HT1080 (cell line): ENCODE measurements at regions not wholly inside any gene's neighbourhood (a gene's known extent, or its start where the extent isn't known, plus 50 kb on each side); places are given as distances from the start of the nearest gene placed in this dataset.
"Not testable (repeated sequence)": the region's sequence is repeated elsewhere in the genome, so short reads cannot be mapped to it uniquely, and the experiment has no call there.

Experiments
- DNase-seq: peaks from one replicate; pipeline ENCODE4 v3.0.0-alpha.2; 2015; ENCODE audit warnings: low read depth

- DNase-seq = no peak
Measured at GRCh38 chrX:118212817-118213183, 96.2 kb upstream of the KLHL13 start.

DNA sequence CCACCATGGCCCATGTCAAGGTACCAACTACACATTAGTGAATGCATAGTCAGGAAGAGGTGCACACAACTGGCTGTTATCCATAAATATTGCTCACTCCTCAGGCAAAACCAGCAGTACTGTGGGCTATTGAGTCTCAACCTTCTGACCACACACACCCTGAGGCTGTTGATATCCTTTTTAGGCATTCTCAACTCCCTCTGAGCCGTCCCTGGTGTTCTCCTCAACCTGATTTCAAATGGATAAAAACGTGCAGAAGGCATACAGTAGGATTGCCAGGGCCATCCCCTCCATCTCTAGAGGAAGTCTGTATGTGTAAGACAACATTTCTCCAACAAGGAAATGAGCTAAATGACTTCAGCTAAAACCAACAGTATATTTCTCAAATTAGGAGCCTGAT is 98.7 kb upstream of the KLHL13 start:
- DNase-seq = no peak

GRCh38 chrX:118216087-118216486 is 99.5 kb upstream of the KLHL13 start:
- DNase-seq = peak; percentile 16

GRCh38 chrX:118216509-118216908 is 99.9 kb upstream of the KLHL13 start:
- DNase-seq = no peak

GRCh38 chrX:118218079-118218478 is 101.5 kb upstream of the KLHL13 start:
- no peak for DNase-seq

DNA sequence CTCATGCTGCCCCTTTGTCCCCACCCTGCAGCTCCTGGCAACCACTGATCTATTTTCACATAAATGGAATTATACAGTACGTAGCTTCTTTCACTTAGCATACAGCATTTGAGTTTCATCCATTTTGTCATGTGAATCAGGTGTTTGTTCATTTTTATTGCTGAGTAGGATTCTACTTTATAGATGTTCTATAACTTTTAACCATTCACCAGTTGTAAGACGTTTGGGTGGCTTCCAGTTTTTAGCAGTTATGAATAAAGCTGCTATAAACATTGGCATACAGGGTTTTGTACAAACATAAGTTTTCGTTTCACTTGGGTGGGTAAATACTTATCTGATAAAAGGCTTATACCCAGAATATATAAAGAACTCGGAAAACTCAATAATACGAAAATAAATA is 102.3 kb upstream of the KLHL13 start:
- no peak for DNase-seq

DNA sequence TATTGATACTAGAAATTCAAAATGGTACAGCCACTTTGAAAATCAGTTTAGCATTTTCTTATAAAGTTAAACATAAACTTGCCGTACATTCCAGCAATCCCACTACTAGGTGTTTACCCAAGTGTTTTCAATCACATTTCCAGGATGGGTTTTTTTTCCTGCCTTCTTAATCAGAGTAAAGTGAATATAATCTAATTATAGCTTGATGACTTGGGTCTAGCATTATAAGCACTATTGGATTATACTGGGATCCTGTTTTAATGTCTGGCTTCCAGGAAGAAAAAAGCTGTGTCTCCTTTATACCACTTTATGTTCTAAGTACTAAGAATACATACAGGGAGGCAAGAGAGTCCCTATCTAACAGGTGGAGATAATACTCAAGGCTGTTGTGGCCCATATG is 103.3 kb upstream of the KLHL13 start:
- DNase-seq = no peak

- no peak for DNase-seq
Measured at GRCh38 chrX:118220509-118220908, 103.9 kb upstream of the KLHL13 start.

GRCh38 chrX:118221270-118221669 is 104.7 kb upstream of the KLHL13 start:
- DNase-seq = no peak

- no peak for DNase-seq
Measured at GRCh38 chrX:118221733-118222132, 105.1 kb upstream of the KLHL13 start.

GRCh38 chrX:118222421-118222820 is 105.8 kb upstream of the KLHL13 start:
- DNase-seq = no peak

DNA sequence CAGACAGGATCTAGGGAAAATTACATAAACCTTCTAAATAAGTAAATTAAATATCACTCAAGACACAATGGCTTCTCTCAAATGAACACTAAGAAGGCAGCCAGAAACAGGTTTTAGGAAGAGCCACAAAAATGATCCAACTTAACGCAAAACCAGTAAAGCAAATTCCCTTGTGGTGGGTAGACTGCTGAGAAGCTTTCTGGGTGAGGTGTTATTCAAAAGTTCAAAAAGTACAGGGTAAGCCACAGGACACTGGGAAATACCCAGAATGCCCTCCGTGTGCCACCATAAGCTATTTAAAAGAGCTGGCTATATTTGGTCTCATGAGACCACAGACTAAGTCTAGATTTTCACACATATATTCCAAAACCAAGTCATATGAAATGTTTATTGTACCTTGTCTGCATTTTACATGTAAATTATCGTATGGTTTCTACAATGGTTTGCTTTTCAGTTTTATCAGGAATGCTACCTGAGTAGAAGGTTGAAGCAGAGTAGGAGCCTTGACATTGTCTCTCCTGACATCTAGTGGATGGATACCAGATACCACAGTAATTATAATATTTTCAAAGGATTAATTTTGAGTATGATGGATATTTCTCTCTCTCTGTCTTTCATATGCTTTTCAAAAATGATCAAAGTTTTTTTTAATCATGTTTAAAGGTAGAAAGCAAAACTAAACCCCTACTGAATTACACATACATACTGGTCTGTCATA is 109.3 kb upstream of the KLHL13 start:
- peak; percentile 19 for DNase-seq

DNA sequence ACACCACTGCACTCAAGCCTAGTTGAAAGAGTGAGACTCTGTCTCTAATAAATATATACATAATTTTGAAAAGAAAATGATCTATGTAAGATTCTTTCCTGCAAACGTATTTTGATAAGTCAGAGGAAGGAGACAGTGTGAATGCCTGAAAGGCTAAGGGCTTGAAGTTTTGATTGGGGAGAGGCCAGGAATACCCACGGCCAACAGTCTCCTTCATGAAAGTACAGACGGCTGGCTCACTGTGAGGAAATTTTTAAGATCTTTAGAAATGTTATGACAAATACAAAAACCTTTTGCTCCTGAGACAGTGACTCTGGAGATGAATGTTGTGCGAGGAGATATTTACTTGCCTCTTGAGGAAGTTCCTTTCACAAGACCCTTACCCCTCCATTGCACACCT is 111.4 kb upstream of the KLHL13 start:
- DNase-seq = no peak

DNA sequence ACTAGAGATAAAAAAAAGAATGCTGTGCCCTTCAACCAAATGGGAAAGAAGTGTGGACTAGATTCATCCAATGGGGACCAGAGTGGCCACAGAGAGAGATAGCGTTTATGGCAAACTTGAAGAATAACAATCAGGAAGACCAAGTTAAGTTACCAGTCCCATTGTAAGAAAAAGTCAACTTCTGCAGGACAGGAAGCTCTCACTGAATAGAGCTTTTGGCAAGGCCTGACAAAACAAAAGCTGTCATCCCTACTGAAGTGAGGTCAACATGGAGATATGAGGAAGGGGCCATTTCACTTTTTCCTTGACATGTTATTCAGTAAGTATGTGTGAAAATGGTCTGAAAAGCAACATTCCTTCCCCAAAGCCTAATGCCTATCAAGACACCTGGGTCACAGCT is 111.8 kb upstream of the KLHL13 start:
- DNase-seq = no peak

GRCh38 chrX:118231464-118231863 is 114.4 kb upstream of the WDR44 start:
- DNase-seq = peak; percentile 23

DNA sequence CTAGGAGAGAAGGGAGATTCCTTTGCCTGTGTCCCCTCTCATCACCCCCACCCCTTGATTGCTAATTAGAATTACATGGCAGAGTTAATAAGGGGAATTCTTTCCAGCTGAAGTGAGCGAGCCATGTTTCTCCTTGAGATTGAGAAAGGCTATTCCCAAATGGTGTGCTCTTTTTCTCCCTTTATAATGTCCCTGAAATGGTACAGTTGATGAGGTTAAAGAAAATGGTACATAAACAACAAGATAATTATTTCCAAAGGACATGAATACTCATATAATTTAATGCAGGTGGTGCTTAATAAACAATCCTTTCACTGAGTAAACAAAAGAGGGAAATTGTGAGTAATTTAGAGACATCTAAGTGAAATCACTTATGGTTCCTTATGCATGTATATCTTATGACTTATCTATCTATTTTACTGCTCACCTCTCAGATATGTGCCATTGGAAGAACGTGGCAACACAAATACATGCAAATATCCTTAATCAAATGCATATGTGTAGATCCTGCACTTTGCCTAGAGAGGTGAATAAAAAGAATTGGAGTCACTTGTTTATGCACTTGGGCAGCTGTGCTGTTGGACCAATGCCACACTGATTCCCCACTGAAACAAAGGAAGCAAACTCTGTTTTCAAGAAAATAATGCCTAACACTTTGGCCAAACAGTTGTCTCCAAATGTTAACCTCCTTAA is 106.6 kb upstream of the WDR44 start:
- DNase-seq = no peak

GRCh38 chrX:118239913-118240698 is 105.8 kb upstream of the WDR44 start:
- no peak for DNase-seq

DNA sequence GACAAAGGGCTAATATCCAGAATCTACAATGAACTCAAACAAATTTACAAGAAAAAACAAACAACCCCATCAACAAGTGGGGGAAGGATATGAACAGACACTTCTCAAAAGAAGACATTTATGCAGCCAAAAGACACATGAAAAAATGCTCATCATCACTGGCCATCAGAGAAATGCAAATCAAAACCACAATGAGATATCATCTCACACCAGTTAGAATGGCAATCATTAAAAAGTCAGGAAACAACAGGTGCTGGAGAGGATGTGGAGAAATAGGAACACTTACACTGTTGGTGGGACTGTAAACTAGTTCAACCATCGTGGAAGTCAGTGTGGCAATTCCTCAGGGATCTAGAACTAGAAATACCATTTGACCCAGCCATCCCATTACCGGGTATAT is 98.9 kb upstream of the WDR44 start:
- not testable (repeated sequence) for DNase-seq

DNA sequence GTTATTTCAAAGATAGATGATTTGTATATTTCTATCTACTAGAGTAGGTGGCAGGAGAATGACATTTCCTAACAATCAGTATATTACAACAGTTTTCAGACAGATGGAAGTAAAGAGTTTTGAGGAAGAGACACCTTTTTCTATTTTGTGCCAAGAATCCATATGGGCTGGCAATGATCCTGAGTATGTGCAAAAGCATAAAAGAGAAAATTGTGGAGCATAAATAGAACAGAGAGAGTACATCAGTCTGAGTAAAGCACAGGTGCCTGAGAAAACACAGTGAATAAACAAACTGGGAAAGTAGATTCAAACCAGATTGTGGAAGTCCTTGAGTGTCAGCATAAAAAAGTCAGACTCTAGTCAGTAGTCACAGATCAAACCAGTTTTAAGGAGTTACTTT is 96.8 kb upstream of the WDR44 start:
- no peak for DNase-seq

GRCh38 chrX:118250445-118250844 is 95.5 kb upstream of the WDR44 start:
- DNase-seq = no peak

DNA sequence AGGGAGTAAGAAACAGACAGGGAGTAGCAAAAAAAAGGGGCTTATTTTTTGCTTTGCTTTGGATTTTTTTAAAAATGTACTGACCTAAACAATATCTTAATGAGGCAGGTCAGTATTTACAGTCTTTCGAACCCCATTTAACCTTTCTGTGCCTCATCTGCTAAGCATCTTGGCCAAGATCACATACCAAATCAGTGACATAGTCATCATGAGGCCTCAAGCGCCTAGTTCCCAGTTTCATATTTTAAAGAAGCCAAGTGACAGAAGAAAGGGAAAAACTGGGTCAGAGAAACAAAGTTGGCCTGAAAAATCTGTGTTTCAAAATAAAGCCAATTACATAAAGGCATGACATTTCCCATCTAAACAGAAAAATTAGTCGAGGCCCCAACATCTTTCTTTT is 94.6 kb upstream of the WDR44 start:
- no peak for DNase-seq

GRCh38 chrX:118252967-118253366 is 92.9 kb upstream of the WDR44 start:
- no peak for DNase-seq

DNA sequence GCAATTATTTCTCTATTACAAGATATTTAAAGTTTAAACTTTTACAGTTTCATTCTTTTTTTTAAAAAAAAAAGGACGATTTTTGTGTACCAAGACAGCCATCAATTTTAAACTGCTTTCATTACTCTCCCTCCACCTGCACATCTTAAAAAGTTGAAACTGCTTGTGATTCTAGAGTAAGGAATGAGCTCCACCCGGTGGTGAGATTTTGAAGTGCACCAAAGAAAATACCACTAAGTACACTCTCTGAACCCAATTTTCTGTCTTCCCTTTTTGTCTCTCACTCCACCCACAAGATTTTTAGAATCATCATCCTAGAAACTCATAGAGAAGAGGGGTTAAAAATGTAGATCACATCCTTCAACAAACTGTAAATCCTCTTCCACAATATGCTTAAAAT is 91.3 kb upstream of the WDR44 start:
- no peak for DNase-seq
